ENCODE measurements at regions not wholly inside any gene's neighbourhood (a gene's known extent, or its start where the extent isn't known, plus 50 kb on each side); places are given as distances from the start of the nearest gene placed in this dataset.

- no peak for TF ChIP-seq CTCF (IDR thresholded peaks at IDR 0.05)
- TF ChIP-seq EP300 (IDR thresholded peaks at IDR 0.05), result no peak
Measured at GRCh38 chr2:145653553-145653952, 1133.6 kb upstream of the ZEB2 start.
